ENCODE measurements at regions not wholly inside any gene's neighbourhood (a gene's known extent, or its start where the extent isn't known, plus 50 kb on each side); places are given as distances from the start of the nearest gene placed in this dataset.

GRCh38 chr13:89282241-89282640 is 1611.1 kb downstream of the SLITRK5 start:
- TF ChIP-seq, protein P1, sequence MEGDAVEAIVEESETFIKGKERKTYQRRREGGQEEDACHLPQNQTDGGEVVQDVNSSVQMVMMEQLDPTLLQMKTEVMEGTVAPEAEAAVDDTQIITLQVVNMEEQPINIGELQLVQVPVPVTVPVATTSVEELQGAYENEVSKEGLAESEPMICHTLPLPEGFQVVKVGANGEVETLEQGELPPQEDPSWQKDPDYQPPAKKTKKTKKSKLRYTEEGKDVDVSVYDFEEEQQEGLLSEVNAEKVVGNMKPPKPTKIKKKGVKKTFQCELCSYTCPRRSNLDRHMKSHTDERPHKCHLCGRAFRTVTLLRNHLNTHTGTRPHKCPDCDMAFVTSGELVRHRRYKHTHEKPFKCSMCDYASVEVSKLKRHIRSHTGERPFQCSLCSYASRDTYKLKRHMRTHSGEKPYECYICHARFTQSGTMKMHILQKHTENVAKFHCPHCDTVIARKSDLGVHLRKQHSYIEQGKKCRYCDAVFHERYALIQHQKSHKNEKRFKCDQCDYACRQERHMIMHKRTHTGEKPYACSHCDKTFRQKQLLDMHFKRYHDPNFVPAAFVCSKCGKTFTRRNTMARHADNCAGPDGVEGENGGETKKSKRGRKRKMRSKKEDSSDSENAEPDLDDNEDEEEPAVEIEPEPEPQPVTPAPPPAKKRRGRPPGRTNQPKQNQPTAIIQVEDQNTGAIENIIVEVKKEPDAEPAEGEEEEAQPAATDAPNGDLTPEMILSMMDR (conservative IDR thresholded peaks at IDR 0.05; ENCODE audit: low read depth, low read length): no peak
- TF ChIP-seq EZH2 (IDR thresholded peaks at IDR 0.05; ENCODE audit: low read length, unreplicated experiment) (no peak), EZH2phosphoT487 (IDR thresholded peaks at IDR 0.05; ENCODE audit: borderline replicate concordance, low read length) (no peak)
